HG03097 (cell line): ENCODE measurements at regions not wholly inside any gene's neighbourhood (a gene's known extent, or its start where the extent isn't known, plus 50 kb on each side); places are given as distances from the start of the nearest gene placed in this dataset.

Source experiments
- ATAC-seq: cut with Tn5 transposase; IDR thresholded peaks from one replicate; pipeline ENCODE4 v1.9.1; 2021; ENCODE audit not compliant: unreplicated experiment, low FRiP score

- no peak for ATAC-seq
These were observed 535.4 kb upstream of the NRSN1 start for GRCh38 chr6:23590498-23591126.

DNA sequence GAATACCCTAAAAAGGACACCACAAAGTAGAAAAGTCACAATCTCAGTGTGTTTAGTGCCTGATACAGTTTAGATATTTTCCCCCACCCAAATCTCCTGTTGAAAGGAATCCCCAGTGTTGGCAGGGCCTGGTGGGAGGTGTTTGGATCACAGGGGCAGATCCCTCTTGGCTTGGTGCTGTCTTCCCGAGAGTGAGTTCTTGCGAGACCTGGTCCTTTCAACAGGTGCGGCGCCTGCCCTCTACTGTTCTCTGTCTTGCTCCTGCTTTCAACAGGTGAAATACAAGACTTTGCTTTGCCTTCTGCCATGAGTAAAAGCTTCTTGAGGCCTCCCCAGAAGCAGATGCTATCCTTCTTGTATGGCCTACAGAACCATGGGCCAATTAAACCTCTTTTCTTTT lies 534.3 kb upstream of the NRSN1 start:
- ATAC-seq = no peak

GRCh38 chr6:23600118-23600517 lies 525.9 kb upstream of the NRSN1 start:
- no peak for ATAC-seq

- no peak for ATAC-seq
These were observed 524.1 kb upstream of the NRSN1 start for GRCh38 chr6:23601811-23602345.

DNA sequence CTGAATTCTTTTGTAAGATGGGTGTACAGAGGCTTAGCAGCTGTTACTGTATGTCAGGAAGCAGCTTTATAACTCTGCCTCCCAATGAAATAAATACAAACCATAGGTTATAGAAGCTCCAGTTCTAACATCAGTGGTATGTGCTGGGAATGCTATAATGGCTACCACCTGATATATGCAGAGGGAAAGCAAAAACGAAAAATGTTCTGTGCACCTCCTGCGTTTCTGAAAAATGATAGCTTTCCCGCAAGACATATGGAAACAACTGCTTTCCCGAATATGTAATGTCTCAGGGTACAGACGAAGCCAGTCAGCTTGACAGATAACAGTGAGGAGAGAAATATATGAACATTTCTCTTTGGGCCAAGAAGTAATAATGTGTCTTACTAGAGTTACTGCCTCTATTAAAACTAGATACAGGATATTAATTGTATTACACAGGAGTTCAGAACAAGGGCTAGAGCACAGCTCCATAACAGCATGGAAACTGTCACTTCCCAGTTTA lies 517.0 kb upstream of the NRSN1 start:
- no peak for ATAC-seq

GRCh38 chr6:23611776-23612381 lies 514.1 kb upstream of the NRSN1 start:
- ATAC-seq = no peak

- no peak for ATAC-seq
These were observed 507.6 kb upstream of the NRSN1 start for GRCh38 chr6:23618366-23618765.

DNA sequence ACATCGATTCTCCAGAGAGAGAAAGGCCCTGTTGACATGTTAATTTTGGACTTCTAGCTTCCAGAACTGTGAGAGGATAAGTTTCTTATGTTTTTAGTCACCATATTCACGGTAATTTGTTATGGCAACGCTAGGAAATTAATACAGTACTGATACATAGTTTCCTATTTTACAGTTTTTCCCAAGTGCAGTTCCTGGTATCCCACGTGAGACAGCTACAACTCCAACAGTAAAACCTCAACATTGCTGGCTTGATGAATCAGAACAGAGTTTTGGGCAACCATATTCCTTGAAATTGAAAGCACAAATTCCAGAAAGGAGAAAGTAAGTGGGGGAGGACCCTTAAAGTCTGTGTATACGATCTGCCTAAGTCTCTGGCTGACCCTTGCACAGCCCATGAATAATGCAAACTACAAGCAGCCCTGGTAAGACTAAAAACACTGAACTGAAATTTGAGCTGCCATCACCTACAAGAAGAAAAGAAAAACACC lies 505.1 kb upstream of the NRSN1 start:
- no peak for ATAC-seq

GRCh38 chr6:23630726-23631635 lies 495.0 kb upstream of the NRSN1 start:
- ATAC-seq = no peak

GRCh38 chr6:23633996-23634395 lies 492.0 kb upstream of the NRSN1 start:
- ATAC-seq = no peak

DNA sequence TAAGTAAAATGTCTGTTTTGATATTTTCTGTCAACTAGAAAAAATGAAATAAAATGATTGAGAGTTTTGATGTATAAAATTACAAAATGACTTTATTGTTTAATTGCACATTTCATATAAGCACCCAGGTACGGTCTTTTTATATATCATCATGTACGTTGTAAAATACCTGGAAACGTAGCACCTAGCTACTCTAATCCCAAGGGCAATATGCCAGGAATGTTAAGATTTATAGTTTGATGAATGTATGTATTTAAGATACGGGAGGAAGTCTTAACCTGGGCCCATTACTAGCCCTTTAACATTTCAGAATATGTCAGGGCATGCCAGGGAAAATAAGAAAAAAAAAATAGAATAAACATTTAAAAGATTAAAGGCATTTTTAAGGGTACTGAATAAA lies 490.9 kb upstream of the NRSN1 start:
- ATAC-seq = no peak

GRCh38 chr6:23637296-23637695 lies 488.7 kb upstream of the NRSN1 start:
- no peak for ATAC-seq

GRCh38 chr6:23642849-23643248 lies 483.2 kb upstream of the NRSN1 start:
- no peak for ATAC-seq

DNA sequence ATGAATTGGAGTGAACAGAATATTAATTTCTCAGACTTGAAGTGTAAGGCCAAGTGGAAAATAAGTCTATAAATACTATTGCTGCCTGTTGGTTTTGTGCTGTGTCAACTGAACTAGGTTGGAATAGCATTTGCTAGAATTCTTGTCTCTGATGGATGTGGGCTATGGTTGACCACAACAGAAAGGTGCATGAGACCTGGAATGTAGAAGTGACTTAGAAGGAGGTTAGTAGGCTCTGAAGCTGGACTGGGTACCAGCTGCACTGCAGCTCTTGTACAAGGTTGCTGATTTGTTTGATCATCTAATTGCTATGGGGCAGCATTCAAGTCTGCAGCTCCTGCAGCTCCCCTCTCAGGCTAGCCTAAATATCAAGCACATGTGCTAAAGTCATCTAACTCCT lies 479.0 kb upstream of the NRSN1 start:
- ATAC-seq = no peak

- no peak for ATAC-seq
These were observed 475.3 kb upstream of the NRSN1 start for GRCh38 chr6:23650676-23651075.

DNA sequence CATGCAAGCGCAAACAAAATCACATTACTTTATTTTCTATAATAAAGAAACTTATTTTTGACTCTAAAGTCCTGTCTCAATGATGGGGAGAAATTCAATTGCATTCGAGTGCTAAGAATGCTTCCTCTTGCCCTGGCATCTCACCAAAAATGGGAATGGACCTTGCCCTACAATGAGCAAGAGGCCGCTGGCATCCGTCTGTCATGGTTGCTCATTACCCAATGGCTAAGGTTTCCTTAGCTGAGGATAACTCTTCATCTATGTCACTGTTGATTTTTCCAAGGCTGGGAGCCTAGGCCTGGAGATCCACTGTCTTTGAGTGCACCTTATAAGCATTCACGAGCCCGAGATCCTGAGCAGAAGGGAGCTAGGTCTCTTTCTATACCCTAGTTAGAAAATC lies 471.3 kb upstream of the NRSN1 start:
- ATAC-seq = no peak

DNA sequence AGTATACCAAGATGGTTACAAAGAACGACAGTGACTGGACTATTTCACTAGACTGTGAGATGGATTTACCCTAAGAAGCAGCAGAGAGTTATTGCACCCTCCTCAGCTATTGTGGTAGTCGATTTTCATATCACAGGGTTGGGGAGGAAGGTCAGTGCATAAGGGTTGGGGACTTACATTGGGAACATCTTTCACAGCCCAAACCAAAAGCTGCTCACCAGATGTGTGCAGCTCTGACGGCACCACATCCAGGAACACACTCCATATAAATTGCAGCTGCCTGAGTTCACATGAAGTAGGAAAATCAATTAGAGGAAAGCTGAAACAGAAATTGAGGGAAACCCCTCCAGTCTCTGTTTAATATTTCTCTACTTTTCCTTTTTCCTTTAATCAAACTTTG lies 470.5 kb upstream of the NRSN1 start:
- ATAC-seq = no peak

DNA sequence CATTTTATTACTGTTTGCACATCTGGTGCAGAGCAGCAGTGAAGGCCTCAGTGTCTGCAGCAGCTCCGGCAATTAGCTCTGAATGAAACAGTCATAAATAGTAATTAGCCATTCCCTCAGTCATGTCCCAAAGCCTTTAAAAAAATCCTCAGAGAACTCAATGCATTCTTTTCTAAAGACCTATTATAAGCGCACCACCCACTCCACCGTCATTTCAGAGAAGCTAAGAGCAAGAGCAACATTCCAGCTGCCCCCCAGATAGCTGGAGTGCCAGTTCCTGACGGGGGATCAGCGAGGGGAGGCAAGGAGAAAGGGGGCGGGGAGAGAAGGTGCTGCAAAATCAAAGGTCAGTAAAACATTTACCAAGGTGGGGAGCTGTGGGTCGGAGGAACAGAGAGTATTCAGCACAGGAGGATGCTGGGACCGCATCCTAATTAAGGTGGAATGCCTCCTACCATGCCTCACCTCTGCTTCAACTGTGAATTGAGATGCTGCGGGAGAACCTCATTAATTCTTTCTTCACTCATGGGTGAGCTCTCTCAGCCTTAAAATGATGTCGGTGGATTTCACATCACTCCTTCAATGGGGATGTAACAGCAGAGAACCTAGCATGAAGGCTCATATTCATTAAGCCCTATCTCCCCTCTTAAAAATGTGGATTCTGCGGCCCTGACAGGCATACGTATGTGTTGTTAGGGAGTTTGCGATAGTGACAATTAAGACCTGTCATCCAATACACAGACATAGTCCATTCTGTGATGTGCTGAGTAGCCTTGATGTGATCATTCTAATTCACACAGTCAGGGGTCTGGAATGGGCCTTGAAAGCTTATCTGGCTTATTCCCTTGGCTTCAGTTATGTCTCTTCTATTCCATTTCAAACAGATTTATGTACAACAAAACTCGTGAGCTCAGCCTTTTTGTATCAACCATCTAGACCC lies 469.5 kb upstream of the NRSN1 start:
- no peak for ATAC-seq

DNA sequence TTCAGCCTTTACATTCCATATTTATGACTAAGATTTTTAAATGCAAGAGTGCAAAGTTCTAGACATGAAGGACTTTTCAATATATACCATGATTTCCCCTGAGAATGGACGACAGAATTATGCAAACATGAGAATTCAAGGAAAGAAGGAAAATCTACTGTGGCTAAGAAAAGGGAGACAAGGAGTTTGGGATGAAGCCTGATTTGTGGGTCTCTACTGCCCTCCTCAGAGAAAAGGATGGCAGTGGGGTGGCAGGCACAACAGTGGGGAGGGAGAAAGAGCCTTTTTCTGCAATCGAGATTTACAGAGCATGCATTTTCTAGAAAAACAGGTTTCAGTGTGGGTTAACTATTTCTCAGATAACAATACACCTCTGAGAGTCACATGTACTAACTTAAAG lies 466.9 kb upstream of the NRSN1 start:
- no peak for ATAC-seq

DNA sequence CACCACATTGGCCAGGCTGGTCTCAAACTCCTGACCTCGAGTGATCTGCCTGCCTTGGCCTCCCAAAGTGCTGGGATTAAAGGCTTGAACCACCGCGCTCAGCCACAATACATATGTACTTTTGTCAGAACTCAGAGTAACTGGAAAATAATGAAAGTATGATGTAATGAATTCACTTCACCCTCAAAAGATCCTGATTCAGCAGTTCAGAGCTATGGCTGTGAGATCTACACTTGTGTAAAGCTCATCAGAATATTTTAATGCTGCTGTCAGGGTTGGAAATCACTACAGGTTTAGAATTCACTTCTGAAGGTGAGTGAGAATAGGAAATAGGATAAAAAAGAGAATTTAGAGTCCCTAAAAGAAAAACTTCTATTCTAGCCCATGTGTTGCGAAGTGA lies 464.5 kb upstream of the NRSN1 start:
- no peak for ATAC-seq
